ENCODE measurements at regions not wholly inside any gene's neighbourhood (a gene's known extent, or its start where the extent isn't known, plus 50 kb on each side); places are given as distances from the start of the nearest gene placed in this dataset.

DNA sequence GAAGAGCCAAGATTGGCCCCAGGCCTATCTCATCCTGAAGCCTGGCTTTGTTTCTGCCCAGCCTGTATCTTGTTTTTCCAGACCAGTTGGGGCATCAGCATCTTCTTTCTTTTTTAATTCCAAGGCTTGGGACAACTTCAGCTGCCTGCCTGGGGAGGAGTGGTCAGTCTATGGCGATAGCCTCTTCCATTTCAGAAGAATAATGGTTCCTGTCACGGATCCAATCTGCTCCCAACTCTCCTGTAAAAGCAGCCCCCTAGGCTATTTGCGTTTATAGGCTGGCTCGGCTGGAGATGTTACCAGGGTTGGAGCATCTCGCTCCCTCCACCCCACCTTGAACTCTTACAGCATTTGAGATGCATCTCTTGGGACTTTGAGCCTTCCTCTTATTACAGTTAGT, 145.2 kb upstream of the CADM1 start:
- TF ChIP-seq, protein P1, sequence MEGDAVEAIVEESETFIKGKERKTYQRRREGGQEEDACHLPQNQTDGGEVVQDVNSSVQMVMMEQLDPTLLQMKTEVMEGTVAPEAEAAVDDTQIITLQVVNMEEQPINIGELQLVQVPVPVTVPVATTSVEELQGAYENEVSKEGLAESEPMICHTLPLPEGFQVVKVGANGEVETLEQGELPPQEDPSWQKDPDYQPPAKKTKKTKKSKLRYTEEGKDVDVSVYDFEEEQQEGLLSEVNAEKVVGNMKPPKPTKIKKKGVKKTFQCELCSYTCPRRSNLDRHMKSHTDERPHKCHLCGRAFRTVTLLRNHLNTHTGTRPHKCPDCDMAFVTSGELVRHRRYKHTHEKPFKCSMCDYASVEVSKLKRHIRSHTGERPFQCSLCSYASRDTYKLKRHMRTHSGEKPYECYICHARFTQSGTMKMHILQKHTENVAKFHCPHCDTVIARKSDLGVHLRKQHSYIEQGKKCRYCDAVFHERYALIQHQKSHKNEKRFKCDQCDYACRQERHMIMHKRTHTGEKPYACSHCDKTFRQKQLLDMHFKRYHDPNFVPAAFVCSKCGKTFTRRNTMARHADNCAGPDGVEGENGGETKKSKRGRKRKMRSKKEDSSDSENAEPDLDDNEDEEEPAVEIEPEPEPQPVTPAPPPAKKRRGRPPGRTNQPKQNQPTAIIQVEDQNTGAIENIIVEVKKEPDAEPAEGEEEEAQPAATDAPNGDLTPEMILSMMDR (IDR thresholded peaks at IDR 0.05): no peak
- TF ChIP-seq, protein P2, sequence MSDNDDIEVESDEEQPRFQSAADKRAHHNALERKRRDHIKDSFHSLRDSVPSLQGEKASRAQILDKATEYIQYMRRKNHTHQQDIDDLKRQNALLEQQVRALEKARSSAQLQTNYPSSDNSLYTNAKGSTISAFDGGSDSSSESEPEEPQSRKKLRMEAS (IDR thresholded peaks at IDR 0.05; ENCODE audit: low read depth): no peak
- TF ChIP-seq POLR2AphosphoS5 (IDR thresholded peaks at IDR 0.05; ENCODE audit: low read depth, low read length) (no peak), RXRA (IDR thresholded peaks at IDR 0.05; ENCODE audit: borderline replicate concordance, low read depth) (no peak), SIN3A (IDR thresholded peaks at IDR 0.05; ENCODE audit: borderline replicate concordance, low read depth, low read length) (no peak), MXI1 (IDR thresholded peaks at IDR 0.05; ENCODE audit: low read depth, low read length) (no peak)
- TF ChIP-seq, protein P3, sequence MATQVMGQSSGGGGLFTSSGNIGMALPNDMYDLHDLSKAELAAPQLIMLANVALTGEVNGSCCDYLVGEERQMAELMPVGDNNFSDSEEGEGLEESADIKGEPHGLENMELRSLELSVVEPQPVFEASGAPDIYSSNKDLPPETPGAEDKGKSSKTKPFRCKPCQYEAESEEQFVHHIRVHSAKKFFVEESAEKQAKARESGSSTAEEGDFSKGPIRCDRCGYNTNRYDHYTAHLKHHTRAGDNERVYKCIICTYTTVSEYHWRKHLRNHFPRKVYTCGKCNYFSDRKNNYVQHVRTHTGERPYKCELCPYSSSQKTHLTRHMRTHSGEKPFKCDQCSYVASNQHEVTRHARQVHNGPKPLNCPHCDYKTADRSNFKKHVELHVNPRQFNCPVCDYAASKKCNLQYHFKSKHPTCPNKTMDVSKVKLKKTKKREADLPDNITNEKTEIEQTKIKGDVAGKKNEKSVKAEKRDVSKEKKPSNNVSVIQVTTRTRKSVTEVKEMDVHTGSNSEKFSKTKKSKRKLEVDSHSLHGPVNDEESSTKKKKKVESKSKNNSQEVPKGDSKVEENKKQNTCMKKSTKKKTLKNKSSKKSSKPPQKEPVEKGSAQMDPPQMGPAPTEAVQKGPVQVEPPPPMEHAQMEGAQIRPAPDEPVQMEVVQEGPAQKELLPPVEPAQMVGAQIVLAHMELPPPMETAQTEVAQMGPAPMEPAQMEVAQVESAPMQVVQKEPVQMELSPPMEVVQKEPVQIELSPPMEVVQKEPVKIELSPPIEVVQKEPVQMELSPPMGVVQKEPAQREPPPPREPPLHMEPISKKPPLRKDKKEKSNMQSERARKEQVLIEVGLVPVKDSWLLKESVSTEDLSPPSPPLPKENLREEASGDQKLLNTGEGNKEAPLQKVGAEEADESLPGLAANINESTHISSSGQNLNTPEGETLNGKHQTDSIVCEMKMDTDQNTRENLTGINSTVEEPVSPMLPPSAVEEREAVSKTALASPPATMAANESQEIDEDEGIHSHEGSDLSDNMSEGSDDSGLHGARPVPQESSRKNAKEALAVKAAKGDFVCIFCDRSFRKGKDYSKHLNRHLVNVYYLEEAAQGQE (IDR thresholded peaks at IDR 0.05; ENCODE audit: low read depth, low read length): no peak

Data from SK-N-SH (cell line).